Lower leg skin (tissue), 4 donors: ENCODE measurements at regions not wholly inside any gene's neighbourhood (a gene's known extent, or its start where the extent isn't known, plus 50 kb on each side); places are given as distances from the start of the nearest gene placed in this dataset.

Experiments used
- DNase-seq, 2 donors: peaks; one replicate each; pipeline ENCODE4 v3.0.0-alpha.2; 2019; ENCODE audit warnings: low spot score in 2 of 2
- H3K4me3 ChIP-seq: fragments of 200-600 bp; sonication (generic); 2 replicates; pipeline ENCODE4 v1.5.1; 2017; ENCODE audit warnings: mild to moderate bottlenecking, low read depth; ENCODE audit not compliant: poor library complexity, severe bottlenecking
- POLR2A ChIP-seq, 2 donors: fragments of 450-650 bp; IDR thresholded peaks; one replicate each; pipeline ENCODE4 v1.6.1; 2016 to 2017; ENCODE audit warnings: antibody characterized with exemption in 2 of 2, mild to moderate bottlenecking in 1 of 2, moderate library complexity in 1 of 2
- WGBS, 2 donors: methylation state at CpG; one replicate each; pipeline ENCODE4 v1.1.5; 2018; 5-methylcytosine and 5-hydroxymethylcytosine counted together
- intact Hi-C: fragments of 100-400 bp; cut with DNase I; formaldehyde crosslinking; loops from one replicate; pipeline ENCODE4 v1.15.0; 2023; ENCODE audit warnings: low total_unique reads
- TF ChIP-seq, protein P1 (sequence below), 3 donors: fragments of 450-650 bp; IDR thresholded peaks; one replicate each; pipeline ENCODE4 v1.5.1; 2016; ENCODE audit warnings: antibody characterized with exemption in 3 of 3, mild to moderate bottlenecking in 3 of 3, moderate library complexity in 2 of 3

DNA sequence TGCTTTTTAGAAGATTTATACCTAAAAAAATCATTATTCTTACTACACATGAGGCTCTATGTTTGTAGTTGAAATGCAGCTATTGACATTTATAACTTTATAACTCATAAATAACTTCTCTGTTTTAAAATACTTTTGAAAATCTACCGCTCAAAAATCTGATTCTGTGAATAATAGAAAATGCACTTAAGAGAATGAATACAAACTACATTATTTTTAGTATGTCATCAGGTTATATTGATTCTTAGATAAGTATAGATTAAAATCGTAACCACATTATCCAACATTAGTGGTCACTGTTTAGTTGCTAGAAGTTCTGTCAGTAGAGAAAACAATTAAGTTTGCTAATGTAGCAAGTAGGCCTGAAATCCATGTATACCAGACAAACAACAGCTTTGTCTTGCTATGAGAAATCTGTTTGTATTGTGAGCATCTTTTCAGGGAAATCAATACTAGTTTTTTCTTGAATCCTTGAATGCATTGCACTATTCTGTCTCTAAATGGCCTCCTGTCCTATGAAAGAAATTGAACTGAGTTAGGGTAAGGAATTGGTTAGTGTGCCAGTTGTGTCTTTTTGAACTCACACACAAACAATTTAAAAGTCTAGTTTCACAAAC lies 116.5 kb upstream of the HDAC9 start:
- WGBS, 2 donors: 78 to 81% methylated on average over 2 of the region's 2 CpGs

DNA sequence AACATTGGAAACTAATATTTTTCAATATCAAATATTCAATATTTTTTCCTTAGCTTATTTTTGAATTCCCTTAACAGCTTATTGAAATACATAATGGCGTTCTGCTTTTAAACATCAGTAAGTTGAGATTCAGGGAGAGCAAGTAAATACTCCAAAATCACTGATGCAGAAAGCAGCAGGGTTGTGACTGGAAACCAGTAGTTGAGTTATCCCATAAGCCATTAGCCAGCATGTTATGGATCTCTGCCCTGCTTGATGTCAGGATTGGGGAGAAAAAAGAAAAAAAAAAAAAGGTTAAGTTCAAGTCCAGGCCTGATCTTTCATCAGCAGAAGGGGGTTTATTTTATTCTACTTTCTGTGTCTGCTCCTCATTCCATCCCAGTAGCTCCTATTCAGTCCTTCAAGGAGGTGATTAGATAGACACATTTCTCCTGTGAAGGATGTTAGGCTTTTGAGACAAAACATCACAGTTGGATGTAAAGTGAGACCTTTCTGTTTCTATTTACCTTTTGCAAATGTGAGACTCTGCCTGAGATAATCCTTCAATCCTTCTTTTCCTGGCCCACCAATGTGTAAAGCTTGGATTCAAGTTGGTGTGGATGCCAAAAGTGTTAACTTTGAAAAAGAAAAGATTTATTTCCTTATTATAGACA lies 110.9 kb upstream of the HDAC9 start:
- WGBS, 2 donors: 75 to 90% methylated on average over 1 of the region's 1 CpG
- no peak for DNase-seq
- H3K4me3 ChIP-seq: no peak overlapping the region
- TF ChIP-seq POLR2A (IDR thresholded peaks at IDR 0.05): no peak
- TF ChIP-seq, protein P1, sequence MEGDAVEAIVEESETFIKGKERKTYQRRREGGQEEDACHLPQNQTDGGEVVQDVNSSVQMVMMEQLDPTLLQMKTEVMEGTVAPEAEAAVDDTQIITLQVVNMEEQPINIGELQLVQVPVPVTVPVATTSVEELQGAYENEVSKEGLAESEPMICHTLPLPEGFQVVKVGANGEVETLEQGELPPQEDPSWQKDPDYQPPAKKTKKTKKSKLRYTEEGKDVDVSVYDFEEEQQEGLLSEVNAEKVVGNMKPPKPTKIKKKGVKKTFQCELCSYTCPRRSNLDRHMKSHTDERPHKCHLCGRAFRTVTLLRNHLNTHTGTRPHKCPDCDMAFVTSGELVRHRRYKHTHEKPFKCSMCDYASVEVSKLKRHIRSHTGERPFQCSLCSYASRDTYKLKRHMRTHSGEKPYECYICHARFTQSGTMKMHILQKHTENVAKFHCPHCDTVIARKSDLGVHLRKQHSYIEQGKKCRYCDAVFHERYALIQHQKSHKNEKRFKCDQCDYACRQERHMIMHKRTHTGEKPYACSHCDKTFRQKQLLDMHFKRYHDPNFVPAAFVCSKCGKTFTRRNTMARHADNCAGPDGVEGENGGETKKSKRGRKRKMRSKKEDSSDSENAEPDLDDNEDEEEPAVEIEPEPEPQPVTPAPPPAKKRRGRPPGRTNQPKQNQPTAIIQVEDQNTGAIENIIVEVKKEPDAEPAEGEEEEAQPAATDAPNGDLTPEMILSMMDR (IDR thresholded peaks at IDR 0.05): no peak
- intact Hi-C loops: no loop called here

More for the DNA sequence above, 116.5 kb upstream of the HDAC9 start:
- no peak overlapping the region for H3K4me3 ChIP-seq
- intact Hi-C loops: no loop called here
- DNase-seq: no peak
- no peak for TF ChIP-seq POLR2A (IDR thresholded peaks at IDR 0.05)
- TF ChIP-seq, protein P1 (IDR thresholded peaks at IDR 0.05): no peak

DNA sequence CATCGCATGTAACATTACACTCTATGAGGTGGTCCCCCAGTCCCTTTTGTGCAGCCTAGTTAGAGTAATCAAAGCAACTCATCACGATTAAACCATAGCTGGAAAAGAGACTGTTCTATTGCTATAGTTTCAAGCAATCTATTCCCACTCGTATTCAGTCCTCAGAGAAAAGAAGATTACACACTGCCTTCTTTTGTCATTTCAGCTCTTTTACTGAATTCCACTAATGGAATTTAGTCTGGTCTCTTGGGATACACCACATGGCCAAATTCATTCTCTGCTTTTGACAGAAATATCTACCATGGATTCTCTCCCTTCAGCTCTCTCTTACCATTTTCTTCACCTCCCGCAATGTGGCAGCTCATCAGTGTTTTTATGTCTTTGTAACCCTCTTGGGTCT lies 108.9 kb upstream of the HDAC9 start:
- no peak overlapping the region for H3K4me3 ChIP-seq
- DNase-seq: no peak
- 76 to 84% methylated on average over 4 of the region's 4 CpGs for WGBS, 2 donors
- intact Hi-C loops: no loop called here
- TF ChIP-seq POLR2A (IDR thresholded peaks at IDR 0.05): no peak
- TF ChIP-seq, protein P1 (IDR thresholded peaks at IDR 0.05): no peak

DNA sequence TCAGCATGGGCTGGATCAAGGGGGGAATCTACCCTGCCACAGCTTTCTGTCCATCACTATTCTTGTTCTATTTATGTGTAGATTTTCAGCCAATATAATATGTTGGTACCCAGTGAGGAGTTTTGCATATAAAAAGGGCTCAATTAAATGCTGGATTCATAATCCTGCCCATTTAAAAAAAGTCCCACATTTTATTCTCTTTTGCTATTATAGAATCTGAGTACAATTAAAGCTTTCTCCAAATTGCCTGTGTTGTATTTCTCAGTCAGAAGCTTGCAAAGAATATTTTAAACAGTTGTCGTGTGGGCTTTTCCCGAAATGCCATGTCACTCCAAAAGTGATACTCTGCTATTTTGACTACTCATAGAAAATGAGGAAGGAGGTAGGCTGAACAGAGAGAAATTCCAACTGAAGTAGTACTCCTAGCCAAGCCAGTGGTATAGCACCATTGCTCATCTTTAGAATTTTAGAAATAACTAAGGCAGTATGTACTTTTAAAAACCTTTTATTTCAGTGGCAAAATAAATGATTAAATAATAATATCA lies 108.3 kb upstream of the HDAC9 start:
- TF ChIP-seq, protein P1 (IDR thresholded peaks at IDR 0.05): no peak
- no peak for TF ChIP-seq POLR2A (IDR thresholded peaks at IDR 0.05)
- DNase-seq: no peak
- H3K4me3 ChIP-seq: no peak overlapping the region
- 68 to 69% methylated on average over 2 of the region's 2 CpGs for WGBS, 2 donors
- intact Hi-C loops: no loop called here

DNA sequence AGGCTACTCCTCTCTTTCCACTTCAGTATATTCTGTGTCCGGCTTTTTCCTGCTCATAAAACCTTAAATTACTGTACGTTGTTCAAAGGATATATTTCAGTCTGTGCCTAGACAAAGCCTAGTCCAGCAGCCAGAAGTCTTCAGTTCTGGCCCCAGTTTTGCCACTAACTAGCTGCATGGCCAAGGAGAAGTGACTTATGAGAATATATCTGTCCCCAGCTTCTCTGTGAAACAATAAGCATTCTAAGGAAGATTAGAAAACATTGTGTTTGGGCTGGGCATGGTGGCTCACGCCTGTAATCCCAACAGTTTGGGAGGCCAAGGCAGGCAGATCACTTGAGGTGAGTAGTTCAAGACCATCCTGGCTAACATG lies 105.0 kb upstream of the HDAC9 start:
- intact Hi-C loops: no loop called here
- 67 to 68% methylated on average over 3 of the region's 3 CpGs for WGBS, 2 donors
- TF ChIP-seq, protein P1 (IDR thresholded peaks at IDR 0.05): no peak
- no peak for TF ChIP-seq POLR2A (IDR thresholded peaks at IDR 0.05)

More for the DNA sequence above, 105.0 kb upstream of the HDAC9 start:
- no peak overlapping the region for H3K4me3 ChIP-seq
- no peak for DNase-seq
